Stomach (tissue), 8 donors: ENCODE measurements at regions not wholly inside any gene's neighbourhood (a gene's known extent, or its start where the extent isn't known, plus 50 kb on each side); places are given as distances from the start of the nearest gene placed in this dataset.
"Not testable (repeated sequence)": the region's sequence is repeated elsewhere in the genome, so short reads cannot be mapped to it uniquely, and the experiment has no call there.

Source experiments
- DNase-seq, 2 donors: peaks; one replicate each; pipeline versions ENCODE4 v3.0.0 to v3.0.0-alpha.2; 2013 to 2019
- H3K27ac ChIP-seq, 5 donors: fragments of 200-600 bp in 4 of 5; sonication (generic) in 4 of 5; one replicate each; pipeline ENCODE4 v1.5.1; 2013 to 2019; ENCODE audit warnings: mild to moderate bottlenecking in 1 of 5, moderate library complexity in 1 of 5
- H3K27me3 ChIP-seq, 3 donors: fragments of 200-600 bp; sonication (generic); one replicate each; pipeline ENCODE4 v1.5.1; 2017 to 2019; ENCODE audit warnings: mixed run types in 1 of 3
- H3K36me3 ChIP-seq, 4 donors: fragments of 200-600 bp; sonication (generic); 1 replicate in 3 of 4; 2 replicates in 1 of 4; pipeline ENCODE4 v1.5.1; 2016 to 2019
- H3K4me1 ChIP-seq, 4 donors: fragments of 200-600 bp; sonication (generic); one replicate each; pipeline ENCODE4 v1.5.1; 2016 to 2019
- H3K4me3 ChIP-seq, 4 donors: fragments of 200-600 bp; sonication (generic) in 3 of 4; one replicate each; pipeline ENCODE4 v1.5.1; 2016 to 2019; ENCODE audit warnings: mild to moderate bottlenecking in 1 of 4
- H3K9me3 ChIP-seq, 4 donors: fragments of 200-600 bp; sonication (generic); one replicate each; pipeline ENCODE4 v1.5.1; 2016 to 2019
- CTCF ChIP-seq, 7 experiments: fragments of 450-650 bp in 4 of 7; fragments of 200-600 bp in 3 of 7; sonication (generic) in 3 of 7; IDR thresholded peaks; one replicate each; pipeline ENCODE4 v1.5.1; 2016 to 2019; ENCODE audit warnings: antibody characterized with exemption in 7 of 7, control low read depth in 2 of 7, mild to moderate bottlenecking in 1 of 7
- EP300 ChIP-seq: sonication (generic); formaldehyde crosslinking; IDR thresholded peaks from one replicate; pipeline ENCODE4 v1.6.1; 2017; ENCODE audit warnings: antibody characterized with exemption
- POLR2A ChIP-seq, 4 donors: fragments of 450-650 bp; IDR thresholded peaks; one replicate each; pipeline ENCODE4 v1.6.1; 2016; ENCODE audit warnings: antibody characterized with exemption in 4 of 4, control low read depth in 2 of 4, mild to moderate bottlenecking in 1 of 4, moderate library complexity in 1 of 4
- POLR2AphosphoS5 ChIP-seq, 3 donors: sonication (generic); formaldehyde crosslinking; IDR thresholded peaks; one replicate each; pipeline ENCODE4 v1.6.1; 2016; ENCODE audit warnings: antibody characterized with exemption in 3 of 3
- WGBS, 5 donors: extraction: QIAGEN DNeasy Blood & Tissue Kit in 3 of 5; methylation state at CpG; one replicate each; pipeline versions ENCODE4 v1.1.5 to v1.1.7; 2013 to 2018; 5-methylcytosine and 5-hydroxymethylcytosine counted together
- intact Hi-C: fragments of 100-400 bp; cut with DNase I; formaldehyde crosslinking; loops from one replicate; pipeline ENCODE4 v1.15.1; 2023; ENCODE audit warnings: low total_unique reads
- donor health status: healthy with polysubstance abuse.
- donor health status: Bipolar disorder and iron deficiency.
- donor health status: healthy.

- no peak overlapping the region for H3K4me3 ChIP-seq
- no peak overlapping the region for H3K27ac ChIP-seq
- DNase-seq = no peak
- no peak for TF ChIP-seq POLR2AphosphoS5 (IDR thresholded peaks at IDR 0.05)
- TF ChIP-seq CTCF (IDR thresholded peaks at IDR 0.05) = no peak
- TF ChIP-seq EP300 = no peak
- no peak for TF ChIP-seq POLR2A (IDR thresholded peaks at IDR 0.05)
- H3K36me3 ChIP-seq = no peaks in the 10 kb centered on the region
- intact Hi-C loops = no loop called here
- H3K4me1 ChIP-seq = no peaks in the 10 kb centered on the region
- H3K27me3 ChIP-seq = peaks cover 0 to 6% (median 0%) of the 10 kb centered on the region in 3 donors
- peaks cover 0 to 7% (median 0%) of the 10 kb centered on the region in 4 donors for H3K9me3 ChIP-seq
These were observed 789.7 kb downstream of the GATA3 start for GRCh38 chr10:8844141-8844540.

GRCh38 chr10:8852546-8852945, 798.1 kb downstream of the GATA3 start:
- TF ChIP-seq EP300 = no peak
- no peak for TF ChIP-seq POLR2AphosphoS5 (IDR thresholded peaks at IDR 0.05)
- no peak for TF ChIP-seq CTCF (IDR thresholded peaks at IDR 0.05)
- no peak for TF ChIP-seq POLR2A (IDR thresholded peaks at IDR 0.05)
- 48 to 61% (median 52%) methylated on average over 3 of the region's 3 CpGs for WGBS, 5 donors

GRCh38 chr10:8853048-8853447, 798.6 kb downstream of the GATA3 start:
- DNase-seq = no peak
- Histone ChIP-seq H3K36me3 (no peaks in the 10 kb centered on the region), H3K4me3 (no peak overlapping the region), H3K27ac (no peak overlapping the region), H3K27me3 (no peaks in the 10 kb centered on the region), H3K4me1 (no peaks in the 10 kb centered on the region), H3K9me3 (no peaks in the 10 kb centered on the region)
- intact Hi-C loops = no loop called here
- no peak for TF ChIP-seq CTCF (IDR thresholded peaks at IDR 0.05)
- no peak for TF ChIP-seq EP300
- no peak for TF ChIP-seq POLR2A (IDR thresholded peaks at IDR 0.05)
- no peak for TF ChIP-seq POLR2AphosphoS5 (IDR thresholded peaks at IDR 0.05)
- 87 to 91% (median 90%) methylated on average over 7 of the region's 7 CpGs for WGBS, 5 donors

More at GRCh38 chr10:8852546-8852945, 798.1 kb downstream of the GATA3 start:
- intact Hi-C loops = no loop called here
- no peaks in the 10 kb centered on the region for H3K4me1 ChIP-seq
- DNase-seq = no peak
- no peaks in the 10 kb centered on the region for H3K27me3 ChIP-seq
- no peak overlapping the region for H3K4me3 ChIP-seq
- H3K27ac ChIP-seq = no peak overlapping the region
- H3K36me3 ChIP-seq = no peaks in the 10 kb centered on the region
- no peaks in the 10 kb centered on the region for H3K9me3 ChIP-seq

GRCh38 chr10:8868924-8869323, 814.4 kb downstream of the GATA3 start:
- H3K27ac ChIP-seq, DNase-seq, H3K27me3 ChIP-seq, intact Hi-C loops, H3K4me1 ChIP-seq, H3K4me3 ChIP-seq, H3K9me3 ChIP-seq, H3K36me3 ChIP-seq: not testable (repeated sequence)
- WGBS, 5 donors = 89 to 98% (median 97%) methylated on average over 10 to 20 of the region's 29 CpGs

GRCh38 chr10:8873310-8873709, 818.8 kb downstream of the GATA3 start:
- Histone ChIP-seq H3K27me3 (no peaks in the 10 kb centered on the region), H3K27ac (no peak overlapping the region), H3K4me1 (no peaks in the 10 kb centered on the region), H3K4me3 (no peak overlapping the region), H3K36me3 (no peaks in the 10 kb centered on the region), H3K9me3 (no peaks in the 10 kb centered on the region)
- intact Hi-C loops = no loop called here
- peak in 1 of 2 donors; percentile 10 for DNase-seq
- WGBS, 5 donors = 16 to 31% (median 25%) methylated on average over 3 of the region's 3 CpGs
- TF ChIP-seq POLR2AphosphoS5 (IDR thresholded peaks at IDR 0.05) = no peak
- peak in 1 of 7 experiments; percentile 13 for TF ChIP-seq CTCF (IDR thresholded peaks at IDR 0.05)
- TF ChIP-seq POLR2A (IDR thresholded peaks at IDR 0.05) = no peak
